Fibroblast of lung (primary cell): ENCODE measurements at regions not wholly inside any gene's neighbourhood (a gene's known extent, or its start where the extent isn't known, plus 50 kb on each side); places are given as distances from the start of the nearest gene placed in this dataset.
"Not testable (repeated sequence)": the region's sequence is repeated elsewhere in the genome, so short reads cannot be mapped to it uniquely, and the experiment has no call there.

Source experiments
- DNase-seq, 2 donors: peaks; one replicate each; pipeline versions ENCODE4 v3.0.0 to v3.0.0-alpha.2; 2010; ENCODE audit warnings: low read depth in 2 of 2
- H2AFZ ChIP-seq: 2 replicates; pipeline ENCODE4 v1.5.1; 2012; ENCODE audit warnings: low read length, control low read depth, inconsistent platforms
- H3K27ac ChIP-seq: 2 replicates; pipeline ENCODE4 v1.5.1; 2011; ENCODE audit warnings: low read length, control low read depth; ENCODE audit not compliant: insufficient read depth
- H3K27me3 ChIP-seq: 2 replicates; pipeline ENCODE4 v1.5.1; 2011; ENCODE audit warnings: mild to moderate bottlenecking, low read length; ENCODE audit not compliant: control insufficient read depth, insufficient read depth
- H3K36me3 ChIP-seq: 2 replicates; pipeline ENCODE4 v1.5.1; 2011; ENCODE audit warnings: low read length; ENCODE audit not compliant: control insufficient read depth, insufficient read depth
- H3K4me1 ChIP-seq: 2 replicates; pipeline ENCODE4 v1.5.1; 2011; ENCODE audit warnings: low read length; ENCODE audit not compliant: control insufficient read depth, insufficient read depth; ENCODE audit errors: extremely low read depth
- H3K4me2 ChIP-seq: 2 replicates; pipeline ENCODE4 v1.5.1; 2011; ENCODE audit warnings: low read length, control low read depth; ENCODE audit not compliant: insufficient read depth; ENCODE audit errors: extremely low read depth
- H3K4me3 ChIP-seq, 4 experiments: fragments of 200-600 bp in 1 of 4; sonication (generic) in 1 of 4; replicated peaks in 1 of 4; 2 replicates each; pipeline ENCODE4 v1.5.1; 2011 to 2016; ENCODE audit warnings: low read length in 4 of 4, low read depth in 3 of 4, mild to moderate bottlenecking in 3 of 4, control low read depth in 2 of 4, inconsistent platforms in 1 of 4, mixed read lengths in 1 of 4; ENCODE audit not compliant: insufficient read depth in 1 of 4; ENCODE audit errors: control extremely low read depth in 1 of 4
- H3K79me2 ChIP-seq: 2 replicates; pipeline ENCODE4 v1.5.1; 2012; ENCODE audit warnings: mild to moderate bottlenecking, low read length, inconsistent platforms; ENCODE audit not compliant: control insufficient read depth, insufficient read depth
- H3K9ac ChIP-seq: 2 replicates; pipeline ENCODE4 v1.5.1; 2011; ENCODE audit warnings: mild to moderate bottlenecking, low read length, control low read depth; ENCODE audit not compliant: insufficient read depth
- H3K9me3 ChIP-seq: 2 replicates; pipeline ENCODE4 v1.5.1; 2012; ENCODE audit warnings: low read depth, low read length; ENCODE audit not compliant: control insufficient read depth, insufficient read depth
- H4K20me1 ChIP-seq: 2 replicates; pipeline ENCODE4 v1.5.1; 2011; ENCODE audit warnings: low read length; ENCODE audit not compliant: control insufficient read depth, insufficient read depth; ENCODE audit errors: extremely low read depth
- EZH2 ChIP-seq: IDR thresholded peaks from 2 replicates; pipeline ENCODE4 v1.5.1; 2012; ENCODE audit warnings: low read length, control low read depth, mild to moderate bottlenecking; ENCODE audit errors: missing control alignments
- TF ChIP-seq, protein P1 (sequence below), 2 donors: IDR thresholded peaks in 1 of 2; conservative IDR thresholded peaks in 1 of 2; 1 replicate in 1 of 2; 2 replicates in 1 of 2; pipeline ENCODE4 v1.5.1; 2011 to 2012; ENCODE audit warnings: low read length in 2 of 2, control low read depth in 1 of 2, inconsistent platforms in 1 of 2, low read depth in 1 of 2, mild to moderate bottlenecking in 1 of 2

DNA sequence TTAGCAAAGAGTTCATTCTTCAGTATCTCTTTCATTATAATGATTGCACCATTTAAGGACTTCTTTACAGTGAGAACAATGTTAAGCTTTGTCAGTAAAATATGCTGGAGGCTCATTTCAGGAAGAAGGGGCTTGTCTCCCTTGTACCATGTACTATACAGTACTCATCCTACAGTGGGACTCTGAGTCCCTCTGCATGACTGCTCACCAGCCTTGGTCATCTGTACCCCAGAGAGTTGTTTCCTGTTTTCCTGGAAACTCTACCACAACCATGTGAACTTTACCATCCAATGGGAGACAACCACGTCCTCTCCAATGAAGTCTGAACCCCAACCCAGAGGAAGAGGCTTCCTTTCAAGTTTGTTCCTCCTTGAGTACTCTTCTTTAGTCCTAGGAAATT lies 1171.1 kb upstream of the CRIM1 start:
- Histone ChIP-seq H4K20me1 (no peaks in the 10 kb centered on the region), H3K9ac (no peak overlapping the region), H3K27me3 (no peaks in the 10 kb centered on the region), H3K79me2 (no peaks in the 10 kb centered on the region), H3K4me1 (no peaks in the 10 kb centered on the region), H3K4me3 (no peak overlapping the region), H3K9me3 (no peaks in the 10 kb centered on the region), H2AFZ (no peak overlapping the region), H3K36me3 (no peaks in the 10 kb centered on the region), H3K4me2 (no peak overlapping the region), H3K27ac (no peak overlapping the region)
- TF ChIP-seq, protein P1, sequence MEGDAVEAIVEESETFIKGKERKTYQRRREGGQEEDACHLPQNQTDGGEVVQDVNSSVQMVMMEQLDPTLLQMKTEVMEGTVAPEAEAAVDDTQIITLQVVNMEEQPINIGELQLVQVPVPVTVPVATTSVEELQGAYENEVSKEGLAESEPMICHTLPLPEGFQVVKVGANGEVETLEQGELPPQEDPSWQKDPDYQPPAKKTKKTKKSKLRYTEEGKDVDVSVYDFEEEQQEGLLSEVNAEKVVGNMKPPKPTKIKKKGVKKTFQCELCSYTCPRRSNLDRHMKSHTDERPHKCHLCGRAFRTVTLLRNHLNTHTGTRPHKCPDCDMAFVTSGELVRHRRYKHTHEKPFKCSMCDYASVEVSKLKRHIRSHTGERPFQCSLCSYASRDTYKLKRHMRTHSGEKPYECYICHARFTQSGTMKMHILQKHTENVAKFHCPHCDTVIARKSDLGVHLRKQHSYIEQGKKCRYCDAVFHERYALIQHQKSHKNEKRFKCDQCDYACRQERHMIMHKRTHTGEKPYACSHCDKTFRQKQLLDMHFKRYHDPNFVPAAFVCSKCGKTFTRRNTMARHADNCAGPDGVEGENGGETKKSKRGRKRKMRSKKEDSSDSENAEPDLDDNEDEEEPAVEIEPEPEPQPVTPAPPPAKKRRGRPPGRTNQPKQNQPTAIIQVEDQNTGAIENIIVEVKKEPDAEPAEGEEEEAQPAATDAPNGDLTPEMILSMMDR (conservative IDR thresholded peaks at IDR 0.05 in 1 of 2, IDR thresholded peaks at IDR 0.05 in 1 of 2; ENCODE audit: low read depth in 1 of 2, low read length in 2 of 2) = no peak
- TF ChIP-seq EZH2 = no peak
- DNase-seq = no peak

DNA sequence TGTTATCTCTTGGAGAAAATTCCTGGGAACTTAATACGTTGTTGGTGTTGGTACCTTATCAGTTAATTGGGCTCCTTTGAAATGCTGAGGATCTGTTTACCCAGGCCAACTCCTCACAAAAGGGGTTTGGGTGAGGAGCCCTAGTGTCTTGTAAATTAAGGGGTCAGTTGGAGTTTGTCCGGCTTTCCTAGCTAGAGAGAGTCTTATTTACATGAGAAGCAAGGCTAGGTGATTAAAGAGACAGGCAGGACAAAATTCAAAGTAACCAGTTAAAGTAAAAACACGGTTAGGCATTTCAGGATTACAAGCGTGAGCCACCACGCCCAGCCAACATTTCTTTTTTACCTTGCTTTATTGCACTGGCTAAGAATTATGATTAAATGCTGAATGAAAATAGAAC lies 1178.9 kb upstream of the CRIM1 start:
- H3K4me3 ChIP-seq, H2AFZ ChIP-seq, H3K36me3 ChIP-seq, H4K20me1 ChIP-seq, H3K27ac ChIP-seq, H3K9ac ChIP-seq, H3K4me2 ChIP-seq, H3K4me1 ChIP-seq, DNase-seq, H3K79me2 ChIP-seq, H3K9me3 ChIP-seq, H3K27me3 ChIP-seq: not testable (repeated sequence)

DNA sequence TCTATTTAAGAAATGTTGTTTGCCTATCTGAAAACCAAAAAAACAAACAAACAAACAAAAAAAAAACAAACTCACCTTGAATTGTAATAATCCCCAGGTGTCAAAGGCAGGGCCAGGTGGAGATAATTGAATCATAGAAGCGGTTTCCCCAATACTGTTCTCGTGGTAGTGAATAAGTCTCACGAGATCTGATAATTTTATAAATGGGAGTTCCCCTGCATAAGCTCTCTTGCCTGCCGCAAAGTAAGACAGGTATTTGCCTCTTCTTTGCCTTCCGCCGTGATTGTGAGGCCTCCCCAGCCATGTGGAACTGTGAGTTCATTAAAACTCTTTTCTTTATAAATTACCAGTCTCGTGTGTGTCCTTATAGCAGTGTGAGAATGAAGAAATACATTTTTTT lies 1180.7 kb upstream of the CRIM1 start:
- no peak overlapping the region for H3K9ac ChIP-seq
- H3K4me1 ChIP-seq = no peaks in the 10 kb centered on the region
- no peak overlapping the region for H3K4me3 ChIP-seq
- H3K36me3 ChIP-seq = no peaks in the 10 kb centered on the region
- no peaks in the 10 kb centered on the region for H3K9me3 ChIP-seq
- DNase-seq = no peak
- no peak overlapping the region for H2AFZ ChIP-seq
- no peaks in the 10 kb centered on the region for H3K79me2 ChIP-seq
- TF ChIP-seq, protein P1 (conservative IDR thresholded peaks at IDR 0.05 in 1 of 2, IDR thresholded peaks at IDR 0.05 in 1 of 2; ENCODE audit: low read depth in 1 of 2, low read length in 2 of 2) = no peak
- no peak for TF ChIP-seq EZH2
- no peaks in the 10 kb centered on the region for H4K20me1 ChIP-seq
- no peak overlapping the region for H3K4me2 ChIP-seq
- H3K27ac ChIP-seq = no peak overlapping the region
- H3K27me3 ChIP-seq = no peaks in the 10 kb centered on the region

DNA sequence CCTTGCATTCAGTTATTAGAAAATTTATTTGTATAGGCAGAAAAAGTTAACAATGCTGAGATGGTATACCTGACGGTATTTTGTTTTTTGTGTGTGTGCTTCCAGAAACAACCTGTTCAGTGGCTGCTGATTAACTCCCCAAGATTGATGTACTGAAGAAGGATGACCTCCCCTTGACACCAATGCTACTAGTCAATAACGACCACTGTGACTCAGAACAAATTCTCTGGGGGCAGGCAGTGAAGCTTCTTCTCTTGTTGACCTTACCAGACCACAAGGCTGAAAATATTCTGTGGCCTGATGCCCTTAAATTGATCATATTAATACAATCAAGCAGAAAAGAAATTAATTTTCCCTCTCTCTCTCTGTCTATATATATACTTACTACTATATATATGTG lies 1182.9 kb upstream of the CRIM1 start:
- DNase-seq = no peak
- Histone ChIP-seq H3K79me2 (no peaks in the 10 kb centered on the region), H3K4me2 (no peak overlapping the region), H3K27ac (no peak overlapping the region), H2AFZ (no peak overlapping the region), H3K9ac (no peak overlapping the region), H3K4me3 (no peak overlapping the region), H3K36me3 (no peaks in the 10 kb centered on the region), H3K9me3 (no peaks in the 10 kb centered on the region), H4K20me1 (no peaks in the 10 kb centered on the region), H3K27me3 (no peaks in the 10 kb centered on the region), H3K4me1 (no peaks in the 10 kb centered on the region)
- TF ChIP-seq EZH2 = no peak
- TF ChIP-seq, protein P1 (conservative IDR thresholded peaks at IDR 0.05 in 1 of 2, IDR thresholded peaks at IDR 0.05 in 1 of 2; ENCODE audit: low read depth in 1 of 2, low read length in 2 of 2) = no peak
